LNCaP clone FGC (cell line): ENCODE measurements at regions not wholly inside any gene's neighbourhood (a gene's known extent, or its start where the extent isn't known, plus 50 kb on each side); places are given as distances from the start of the nearest gene placed in this dataset.

ENCODE experiments used
- DNase-seq: peaks from one replicate; pipeline ENCODE4 v3.0.0-alpha.2; 2011; ENCODE audit warnings: low read depth
- H3K4me3 ChIP-seq: 2 replicates; pipeline ENCODE4 v1.5.1; 2011; ENCODE audit warnings: mild to moderate bottlenecking, low read depth, low read length, control low read depth
- TF ChIP-seq, protein P1 (sequence below): IDR thresholded peaks from 2 replicates; pipeline ENCODE4 v1.5.1; 2012; ENCODE audit warnings: mild to moderate bottlenecking; ENCODE audit not compliant: control insufficient read depth, insufficient read depth; ENCODE audit errors: extremely low read depth

DNA sequence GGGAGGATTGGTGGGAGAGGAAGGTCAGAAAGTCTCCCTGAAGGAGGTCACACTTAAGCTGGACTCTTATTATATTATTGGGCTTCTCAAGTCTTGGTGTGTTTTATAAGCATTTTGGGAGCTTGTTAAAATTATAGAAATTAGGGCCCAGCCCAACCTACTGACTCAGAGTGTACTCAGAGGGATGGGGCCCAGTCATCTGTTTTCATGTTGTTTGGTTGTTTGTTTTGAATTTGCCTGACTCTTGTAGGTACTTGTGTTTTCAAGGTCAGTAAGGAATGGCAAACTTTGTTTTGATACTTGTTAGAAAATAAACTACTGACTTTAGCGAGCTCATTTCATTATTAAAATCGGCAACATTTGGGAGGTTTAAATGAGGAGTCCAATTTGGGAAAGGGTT lies 152.0 kb downstream of the INSIG2 start:
- TF ChIP-seq, protein P1, sequence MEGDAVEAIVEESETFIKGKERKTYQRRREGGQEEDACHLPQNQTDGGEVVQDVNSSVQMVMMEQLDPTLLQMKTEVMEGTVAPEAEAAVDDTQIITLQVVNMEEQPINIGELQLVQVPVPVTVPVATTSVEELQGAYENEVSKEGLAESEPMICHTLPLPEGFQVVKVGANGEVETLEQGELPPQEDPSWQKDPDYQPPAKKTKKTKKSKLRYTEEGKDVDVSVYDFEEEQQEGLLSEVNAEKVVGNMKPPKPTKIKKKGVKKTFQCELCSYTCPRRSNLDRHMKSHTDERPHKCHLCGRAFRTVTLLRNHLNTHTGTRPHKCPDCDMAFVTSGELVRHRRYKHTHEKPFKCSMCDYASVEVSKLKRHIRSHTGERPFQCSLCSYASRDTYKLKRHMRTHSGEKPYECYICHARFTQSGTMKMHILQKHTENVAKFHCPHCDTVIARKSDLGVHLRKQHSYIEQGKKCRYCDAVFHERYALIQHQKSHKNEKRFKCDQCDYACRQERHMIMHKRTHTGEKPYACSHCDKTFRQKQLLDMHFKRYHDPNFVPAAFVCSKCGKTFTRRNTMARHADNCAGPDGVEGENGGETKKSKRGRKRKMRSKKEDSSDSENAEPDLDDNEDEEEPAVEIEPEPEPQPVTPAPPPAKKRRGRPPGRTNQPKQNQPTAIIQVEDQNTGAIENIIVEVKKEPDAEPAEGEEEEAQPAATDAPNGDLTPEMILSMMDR: no peak
- no peak overlapping the region for H3K4me3 ChIP-seq
- DNase-seq: no peak

DNA sequence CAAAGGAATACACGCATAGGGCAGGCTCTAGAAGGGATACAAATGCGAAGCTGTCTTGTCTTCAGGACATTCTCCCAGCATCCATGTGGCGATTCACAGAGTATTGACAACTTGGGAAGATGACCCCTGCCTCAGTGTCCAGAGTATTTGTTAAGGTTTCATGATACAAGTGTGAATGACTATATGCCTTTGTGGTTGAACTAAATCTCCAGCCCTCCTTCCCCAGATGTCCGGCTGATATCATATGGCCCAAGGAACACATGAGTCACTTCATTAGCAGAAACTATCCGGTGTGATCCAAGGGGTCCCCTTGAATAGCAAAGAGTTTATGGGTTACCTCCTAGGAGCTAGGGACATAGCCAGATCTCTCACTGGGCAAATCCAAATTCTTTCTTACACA lies 151.0 kb downstream of the INSIG2 start:
- TF ChIP-seq, protein P1: no peak
- H3K4me3 ChIP-seq: no peak overlapping the region
- DNase-seq: no peak

DNA sequence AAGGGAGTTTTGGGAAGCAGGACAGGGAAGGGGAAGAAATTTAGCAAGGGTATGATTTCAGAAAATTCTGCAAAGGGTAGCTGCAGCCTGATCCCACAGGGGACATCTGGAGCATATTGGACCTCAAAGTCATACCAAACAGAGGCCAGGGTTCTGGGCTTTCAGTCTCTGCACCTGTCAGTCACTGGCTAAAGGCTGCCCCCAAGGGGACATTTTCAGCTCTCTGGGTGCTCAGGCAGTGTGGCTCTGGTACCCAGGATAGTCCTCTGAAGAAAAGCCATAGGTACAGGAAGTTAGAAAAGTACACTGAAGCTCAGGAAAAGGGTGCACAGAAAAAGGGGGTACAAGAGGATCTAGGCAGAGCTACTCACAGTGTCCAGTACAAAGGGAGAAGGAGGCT lies 149.2 kb downstream of the INSIG2 start:
- TF ChIP-seq, protein P1: no peak
- DNase-seq: no peak

DNA sequence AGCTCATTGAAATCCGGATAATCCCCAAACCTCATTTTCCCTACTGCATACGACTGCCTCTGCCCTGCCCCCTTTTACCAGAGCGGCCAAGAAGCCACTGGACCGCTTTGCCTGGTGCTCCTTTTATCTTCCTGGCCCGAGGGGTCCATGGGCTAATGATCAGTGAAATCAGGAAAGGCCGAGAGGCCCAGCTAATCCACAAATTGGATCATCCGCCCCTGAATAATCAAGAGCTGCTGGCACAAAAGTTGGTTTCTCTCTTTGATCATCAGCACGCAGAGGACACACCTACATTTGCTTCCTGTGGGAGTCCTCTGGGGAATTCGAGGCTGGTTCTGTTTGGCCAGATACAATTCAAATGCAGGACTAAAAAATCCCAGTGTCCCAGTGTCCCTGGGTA lies 144.5 kb downstream of the INSIG2 start:
- H3K4me3 ChIP-seq: no peak overlapping the region
- DNase-seq: no peak
- TF ChIP-seq, protein P1: no peak

More for the DNA sequence above, 149.2 kb downstream of the INSIG2 start:
- no peak overlapping the region for H3K4me3 ChIP-seq

DNA sequence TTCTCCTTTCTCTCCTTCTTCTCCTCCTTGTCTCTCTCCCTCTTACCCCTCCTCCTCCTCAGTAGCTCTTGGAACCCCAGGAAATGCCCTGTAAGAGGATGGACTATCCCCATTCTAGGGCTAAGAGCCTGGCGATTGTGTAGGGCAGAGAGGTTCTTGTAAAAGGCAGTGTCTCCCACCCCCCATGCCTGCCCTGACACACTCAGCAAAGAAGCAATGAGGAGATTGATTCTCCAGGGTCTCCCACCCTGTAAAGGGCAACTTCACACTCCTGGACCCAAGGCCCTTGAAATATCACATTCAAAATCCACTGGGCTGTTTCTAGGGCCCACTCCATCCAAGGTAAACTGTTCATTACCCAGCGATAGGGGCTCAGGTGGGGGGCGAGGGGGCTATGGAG lies 144.1 kb downstream of the INSIG2 start:
- DNase-seq: no peak
- no peak overlapping the region for H3K4me3 ChIP-seq
- TF ChIP-seq, protein P1: no peak

DNA sequence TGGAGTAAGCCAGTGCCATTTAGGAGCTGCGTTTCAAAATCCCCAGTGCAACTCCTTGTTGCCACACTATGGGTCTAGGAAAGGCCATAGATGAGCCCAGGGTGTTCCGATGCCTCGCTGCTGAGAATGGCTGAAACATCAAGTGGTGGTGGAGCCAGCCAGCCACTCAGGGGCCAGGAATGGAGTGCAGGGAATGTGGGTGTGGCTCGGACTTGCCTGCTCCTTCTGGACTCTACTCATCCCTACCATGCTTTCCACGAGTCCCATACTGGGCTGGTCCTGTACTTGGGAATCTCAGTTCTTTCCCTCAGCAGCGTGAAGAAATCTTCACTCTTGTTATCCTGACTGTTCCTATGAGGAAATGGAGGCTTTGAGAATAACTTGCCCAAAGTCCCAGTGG lies 143.5 kb downstream of the INSIG2 start:
- TF ChIP-seq, protein P1: no peak
- DNase-seq: no peak

DNA sequence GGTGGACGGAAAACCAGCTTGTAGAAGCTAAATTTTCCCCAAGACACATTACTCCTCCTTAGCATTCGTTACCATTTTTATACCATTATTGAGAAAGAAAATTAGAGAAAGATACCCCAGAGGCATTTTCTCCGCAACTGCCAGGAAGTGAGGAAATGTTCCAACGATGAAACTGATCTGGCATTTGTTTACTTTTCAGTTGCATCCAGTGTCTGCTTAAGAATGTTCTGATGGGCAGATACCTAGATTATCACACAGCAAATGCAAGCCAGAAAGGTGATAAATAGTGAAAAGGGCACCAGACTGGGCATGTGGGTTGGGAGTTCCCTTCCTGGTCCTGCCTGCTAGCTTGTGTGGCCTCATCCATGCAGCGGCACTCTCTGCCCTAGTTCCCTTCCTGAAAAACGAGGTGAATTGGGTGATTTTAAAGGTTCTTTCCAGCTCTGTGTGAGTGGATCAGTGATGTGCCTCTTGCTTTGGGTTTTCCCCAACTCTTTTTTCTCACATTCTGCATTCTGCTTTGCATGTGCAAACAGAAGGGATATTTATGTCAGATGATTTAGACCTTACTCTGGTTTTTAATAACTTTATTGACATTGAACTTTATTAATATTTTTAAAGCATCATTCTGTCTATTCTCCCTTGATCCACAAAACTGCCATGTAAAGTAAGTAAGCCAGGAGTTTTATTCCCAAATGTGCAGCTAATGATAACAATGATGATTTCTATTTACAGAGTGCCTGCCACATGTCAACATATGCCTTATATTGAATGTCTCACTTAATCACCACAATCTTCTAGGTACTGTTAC lies 139.6 kb downstream of the INSIG2 start:
- TF ChIP-seq, protein P1: no peak
- DNase-seq: peak; percentile 14
- H3K4me3 ChIP-seq: no peak overlapping the region

More for the DNA sequence above, 143.5 kb downstream of the INSIG2 start:
- no peak overlapping the region for H3K4me3 ChIP-seq
